GM21367 (cell line): ENCODE measurements at regions not wholly inside any gene's neighbourhood (a gene's known extent, or its start where the extent isn't known, plus 50 kb on each side); places are given as distances from the start of the nearest gene placed in this dataset.

Source experiments
- ATAC-seq: cut with Tn5 transposase; IDR thresholded peaks from one replicate; pipeline ENCODE4 v1.9.1; 2021; ENCODE audit not compliant: unreplicated experiment

- ATAC-seq: no peak
Observed at GRCh38 chr7:79723833-79724618, 270.6 kb upstream of the MAGI2 start.

GRCh38 chr7:79722217-79722616 lies 268.8 kb upstream of the MAGI2 start:
- ATAC-seq: no peak

GRCh38 chr7:79719216-79719615 lies 265.7 kb upstream of the MAGI2 start:
- no peak for ATAC-seq

- no peak for ATAC-seq
Observed at GRCh38 chr7:79716329-79716728, 262.9 kb upstream of the MAGI2 start.

- ATAC-seq: no peak
Observed at GRCh38 chr7:79714081-79714480, 260.6 kb upstream of the MAGI2 start.

- no peak for ATAC-seq
Observed at GRCh38 chr7:79713276-79713675, 259.8 kb upstream of the MAGI2 start.

- ATAC-seq: no peak
Observed at GRCh38 chr7:79711660-79712059, 258.2 kb upstream of the MAGI2 start.

GRCh38 chr7:79709574-79710409 lies 256.3 kb upstream of the MAGI2 start:
- no peak for ATAC-seq

GRCh38 chr7:79702116-79702515 lies 248.6 kb upstream of the MAGI2 start:
- no peak for ATAC-seq

GRCh38 chr7:79692015-79692414 lies 238.5 kb upstream of the MAGI2 start:
- no peak for ATAC-seq

- no peak for ATAC-seq
Observed at GRCh38 chr7:79691074-79691473, 237.6 kb upstream of the MAGI2 start.

- no peak for ATAC-seq
Observed at GRCh38 chr7:79684384-79684783, 230.9 kb upstream of the MAGI2 start.

GRCh38 chr7:79683916-79684315 lies 230.4 kb upstream of the MAGI2 start:
- no peak for ATAC-seq

GRCh38 chr7:79683185-79683890 lies 229.9 kb upstream of the MAGI2 start:
- no peak for ATAC-seq

- no peak for ATAC-seq
Observed at GRCh38 chr7:79681454-79681853, 228.0 kb upstream of the MAGI2 start.

GRCh38 chr7:79673969-79674368 lies 220.5 kb upstream of the MAGI2 start:
- ATAC-seq: no peak

GRCh38 chr7:79673421-79673820 lies 220.0 kb upstream of the MAGI2 start:
- no peak for ATAC-seq

GRCh38 chr7:79668292-79668691 lies 214.8 kb upstream of the MAGI2 start:
- ATAC-seq: no peak

GRCh38 chr7:79666472-79666871 lies 213.0 kb upstream of the MAGI2 start:
- no peak for ATAC-seq

GRCh38 chr7:79664884-79665676 lies 211.6 kb upstream of the MAGI2 start:
- no peak for ATAC-seq

- no peak for ATAC-seq
Observed at GRCh38 chr7:79658304-79658703, 204.8 kb upstream of the MAGI2 start.
